GM12864 (cell line): ENCODE measurements at regions not wholly inside any gene's neighbourhood (a gene's known extent, or its start where the extent isn't known, plus 50 kb on each side); places are given as distances from the start of the nearest gene placed in this dataset.

Experiments
- DNase-seq: peaks from one replicate; pipeline ENCODE4 v3.0.0-alpha.2; 2011; ENCODE audit warnings: low read depth
- H3K4me3 ChIP-seq: 2 replicates; pipeline ENCODE4 v1.5.1; 2011; ENCODE audit warnings: mild to moderate bottlenecking, low read depth, low read length, control low read depth
- TF ChIP-seq, protein P1 (sequence below): IDR thresholded peaks from 2 replicates; pipeline ENCODE4 v1.5.1; 2011; ENCODE audit warnings: low read depth, mild to moderate bottlenecking, moderate library complexity, low read length, control low read depth, inconsistent platforms; ENCODE audit errors: missing control alignments

DNA sequence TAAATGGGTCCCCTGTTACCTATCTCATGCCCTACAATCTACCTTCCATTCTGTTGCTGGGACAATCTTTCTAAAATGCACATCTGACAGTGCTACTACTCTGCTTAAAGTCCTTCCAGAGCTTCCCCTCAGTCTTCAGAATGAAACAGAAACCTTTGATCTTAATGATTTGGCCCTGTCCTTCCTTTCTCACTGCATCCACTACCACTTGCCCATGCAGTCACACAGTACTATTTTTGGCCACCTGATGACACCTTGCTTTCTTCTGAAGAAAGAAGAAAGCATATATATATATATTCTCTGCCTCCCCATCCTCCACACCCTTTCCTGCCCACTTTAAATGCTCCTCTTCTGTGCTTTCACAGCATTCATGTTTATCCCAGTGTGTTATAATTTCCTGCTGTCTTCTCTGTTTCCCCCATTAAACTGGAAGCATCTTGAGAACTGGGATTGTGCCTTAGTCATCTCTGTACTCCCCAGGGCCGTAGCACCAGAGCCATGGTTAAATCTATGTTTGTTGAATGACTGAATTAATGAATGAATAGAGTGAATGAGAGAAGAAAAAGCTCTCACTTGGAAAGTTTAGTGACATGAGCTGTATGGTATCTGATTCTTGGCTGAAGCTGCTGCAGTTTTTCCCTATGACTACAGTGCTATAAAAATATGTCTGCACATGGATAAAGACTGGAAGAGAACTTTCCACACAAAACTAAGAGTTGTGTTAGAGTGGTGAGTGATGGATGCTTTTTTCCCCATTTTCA is 56.2 kb downstream of the RTL9 start:
- DNase-seq, result no peak
- no peak overlapping the region for H3K4me3 ChIP-seq
- TF ChIP-seq, protein P1, sequence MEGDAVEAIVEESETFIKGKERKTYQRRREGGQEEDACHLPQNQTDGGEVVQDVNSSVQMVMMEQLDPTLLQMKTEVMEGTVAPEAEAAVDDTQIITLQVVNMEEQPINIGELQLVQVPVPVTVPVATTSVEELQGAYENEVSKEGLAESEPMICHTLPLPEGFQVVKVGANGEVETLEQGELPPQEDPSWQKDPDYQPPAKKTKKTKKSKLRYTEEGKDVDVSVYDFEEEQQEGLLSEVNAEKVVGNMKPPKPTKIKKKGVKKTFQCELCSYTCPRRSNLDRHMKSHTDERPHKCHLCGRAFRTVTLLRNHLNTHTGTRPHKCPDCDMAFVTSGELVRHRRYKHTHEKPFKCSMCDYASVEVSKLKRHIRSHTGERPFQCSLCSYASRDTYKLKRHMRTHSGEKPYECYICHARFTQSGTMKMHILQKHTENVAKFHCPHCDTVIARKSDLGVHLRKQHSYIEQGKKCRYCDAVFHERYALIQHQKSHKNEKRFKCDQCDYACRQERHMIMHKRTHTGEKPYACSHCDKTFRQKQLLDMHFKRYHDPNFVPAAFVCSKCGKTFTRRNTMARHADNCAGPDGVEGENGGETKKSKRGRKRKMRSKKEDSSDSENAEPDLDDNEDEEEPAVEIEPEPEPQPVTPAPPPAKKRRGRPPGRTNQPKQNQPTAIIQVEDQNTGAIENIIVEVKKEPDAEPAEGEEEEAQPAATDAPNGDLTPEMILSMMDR, result no peak

DNA sequence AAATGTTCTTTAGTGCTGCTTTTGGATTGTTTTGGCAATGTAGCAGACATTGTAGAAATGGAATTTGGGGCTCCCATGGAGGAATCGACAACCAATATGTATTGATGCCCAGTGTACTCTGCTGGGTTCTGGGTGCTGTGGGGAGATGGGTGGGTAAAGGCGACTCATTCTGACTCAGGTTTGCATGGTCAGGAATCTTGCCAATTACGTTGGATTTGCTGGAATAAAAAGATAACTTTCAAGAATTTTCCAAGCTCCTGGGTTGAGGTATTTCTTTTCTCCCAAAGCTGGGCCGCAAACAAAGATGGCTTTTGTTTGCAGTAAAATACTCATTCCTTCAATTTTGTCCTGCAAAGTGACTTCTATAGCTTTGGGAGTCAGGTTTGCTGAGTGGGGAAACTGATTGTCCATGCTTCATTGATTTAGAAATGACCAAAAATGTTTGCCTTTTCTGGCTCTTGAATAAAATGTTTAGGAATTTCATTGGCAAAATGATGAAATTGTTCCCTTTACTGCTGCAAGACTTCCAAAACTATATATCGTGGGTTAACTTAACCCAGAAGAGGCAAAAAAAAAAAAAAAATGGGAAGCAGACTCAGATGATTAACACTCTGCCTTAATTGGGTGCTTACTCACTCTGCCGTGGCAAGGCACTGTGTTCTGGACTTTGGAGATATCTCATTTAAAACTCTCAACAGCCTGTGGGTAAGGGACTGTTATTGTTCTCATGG is 57.0 kb downstream of the RTL9 start:
- TF ChIP-seq, protein P1, result no peak
- no peak overlapping the region for H3K4me3 ChIP-seq
- no peak for DNase-seq

DNA sequence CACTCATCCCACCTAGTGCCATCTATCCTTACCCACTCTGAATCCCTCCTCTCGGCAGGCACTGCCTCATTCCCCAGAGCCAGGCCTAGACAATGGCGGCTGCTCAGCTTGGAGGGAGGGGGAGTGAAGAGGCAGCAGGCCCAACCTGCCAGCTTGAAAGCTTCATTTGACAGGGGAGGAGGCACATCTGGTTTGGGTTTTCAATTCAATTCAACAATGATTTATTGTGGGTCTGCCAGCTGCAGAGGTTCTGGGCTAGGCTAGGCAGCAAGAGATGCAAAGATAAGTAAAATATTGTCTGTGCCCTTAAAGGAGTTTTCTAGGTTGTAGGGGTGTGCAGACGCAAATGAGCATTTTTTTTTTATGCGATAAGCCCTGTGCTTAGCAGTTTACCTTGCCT is 58.5 kb downstream of the RTL9 start:
- no peak overlapping the region for H3K4me3 ChIP-seq
- TF ChIP-seq, protein P1, result no peak
- DNase-seq, result no peak

DNA sequence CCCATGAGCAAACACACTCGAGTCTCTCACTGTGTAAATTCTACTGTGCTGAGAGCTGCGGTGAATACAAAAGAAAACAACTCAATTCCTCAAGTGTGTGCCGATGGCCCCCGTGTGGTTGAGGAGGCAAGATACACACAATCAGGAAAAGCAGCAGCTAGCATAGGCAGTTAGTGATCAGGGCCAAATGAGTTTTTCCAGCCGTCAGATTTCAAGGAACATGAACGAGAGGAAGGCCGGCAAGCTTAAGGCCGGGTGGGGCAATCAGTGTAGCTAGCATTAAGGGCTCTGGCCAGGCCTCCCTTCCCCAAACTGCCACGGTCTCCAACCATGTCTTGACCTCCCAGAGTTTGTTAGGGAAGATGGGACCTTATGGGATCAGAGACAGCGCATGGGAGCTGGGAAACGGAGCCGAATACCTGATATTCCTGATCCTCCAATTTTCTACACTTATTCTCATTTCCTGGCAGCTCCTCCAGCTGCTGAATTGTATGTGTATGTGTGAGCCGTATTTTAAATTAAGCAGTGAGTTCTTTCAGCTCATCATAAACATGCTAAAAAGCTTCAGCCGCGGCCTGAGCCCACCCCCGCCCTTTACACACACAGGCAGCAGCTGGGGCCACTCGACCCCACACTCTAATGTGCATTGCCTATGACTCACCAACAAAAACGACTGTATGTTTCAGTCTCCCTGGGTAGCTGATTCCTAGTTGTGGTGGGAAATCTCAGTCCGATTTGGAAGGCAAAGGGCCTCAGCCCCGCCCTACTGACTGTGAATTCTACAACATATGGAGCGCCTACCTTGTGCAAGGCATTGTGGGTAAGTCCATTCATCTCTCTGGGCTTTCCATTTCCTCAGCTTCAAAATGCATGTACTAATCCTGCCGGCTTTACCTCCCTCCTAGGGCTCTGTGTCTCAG is 59.9 kb downstream of the RTL9 start:
- no peak for DNase-seq
- no peak overlapping the region for H3K4me3 ChIP-seq
- TF ChIP-seq, protein P1, result no peak

DNA sequence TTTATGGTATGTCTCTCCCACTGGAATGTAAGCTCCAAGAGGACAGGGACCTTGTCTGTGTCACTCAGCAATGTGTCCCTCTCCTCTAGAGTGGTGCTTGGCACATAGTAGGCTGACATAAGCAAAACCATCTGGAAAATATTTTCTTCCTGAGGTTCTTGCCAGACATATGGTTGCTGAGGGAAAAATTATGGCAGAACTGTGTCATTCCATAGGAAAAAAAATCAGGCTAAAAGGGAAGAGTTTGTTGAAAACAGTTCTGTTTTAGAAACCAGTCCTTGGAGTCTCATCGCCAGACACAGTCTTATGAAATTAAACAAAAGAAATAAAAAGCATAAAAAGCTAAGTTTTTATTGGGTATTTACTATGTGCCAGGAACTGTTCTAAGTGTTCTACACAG is 60.9 kb downstream of the RTL9 start:
- H3K4me3 ChIP-seq, result no peak overlapping the region
- DNase-seq, result no peak
- TF ChIP-seq, protein P1, result no peak

DNA sequence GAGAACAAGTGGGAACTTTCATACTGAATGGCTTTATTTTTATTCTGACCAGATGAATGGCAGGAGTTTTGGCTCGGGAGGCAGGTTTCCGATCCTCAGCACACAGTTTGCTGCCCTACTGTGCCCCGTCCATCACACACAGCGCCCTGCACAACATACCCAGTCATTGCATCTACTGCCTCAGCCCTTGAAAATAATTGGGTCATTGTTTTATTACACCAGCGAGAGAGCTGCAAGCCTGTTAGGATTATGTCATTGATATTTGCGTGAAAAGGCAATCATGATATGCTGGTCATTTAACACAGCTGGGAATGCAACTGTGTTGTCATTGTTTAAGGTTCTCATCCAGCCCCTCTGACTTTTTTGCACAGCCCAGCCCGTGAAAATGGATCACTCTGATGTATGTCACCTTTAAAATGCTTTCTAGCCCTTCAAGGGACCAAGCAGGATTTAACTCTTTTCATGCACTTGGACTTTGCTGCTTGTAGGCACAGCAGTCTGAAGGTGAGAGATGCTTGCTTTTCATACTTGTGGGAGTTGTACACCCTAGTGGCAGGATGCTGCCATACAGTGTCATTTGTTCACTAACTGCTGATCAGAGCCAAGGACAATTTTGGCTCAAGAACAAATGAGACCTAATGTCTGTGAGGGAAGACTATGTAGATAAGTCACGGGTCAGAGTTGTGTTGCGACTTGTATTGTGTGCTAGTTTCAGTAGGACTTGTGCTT is 62.3 kb downstream of the RTL9 start:
- TF ChIP-seq, protein P1, result peak; percentile 39
- no peak overlapping the region for H3K4me3 ChIP-seq
- no peak for DNase-seq
